Ectodermal cell (in vitro differentiated cells): ENCODE measurements at regions not wholly inside any gene's neighbourhood (a gene's known extent, or its start where the extent isn't known, plus 50 kb on each side); places are given as distances from the start of the nearest gene placed in this dataset.
"Not testable (repeated sequence)": the region's sequence is repeated elsewhere in the genome, so short reads cannot be mapped to it uniquely, and the experiment has no call there.

Experiments
- H3K27ac ChIP-seq: 2 replicates; pipeline ENCODE4 v1.7.0; 2013; ENCODE audit warnings: mild to moderate bottlenecking, low read depth, low read length; ENCODE audit not compliant: insufficient read depth, poor library complexity, severe bottlenecking
- H3K27me3 ChIP-seq: 2 replicates; pipeline ENCODE4 v1.7.0; 2013; ENCODE audit warnings: mild to moderate bottlenecking, low read length; ENCODE audit not compliant: insufficient read depth, control insufficient read depth, poor library complexity, severe bottlenecking
- H3K36me3 ChIP-seq: one replicate; pipeline ENCODE4 v1.7.0; 2013; ENCODE audit warnings: low read length; ENCODE audit not compliant: control insufficient read depth, insufficient read depth
- H3K4me1 ChIP-seq: one replicate; pipeline ENCODE4 v1.7.0; 2013; ENCODE audit warnings: low read length; ENCODE audit not compliant: control insufficient read depth, insufficient read depth
- H3K4me3 ChIP-seq: 2 replicates; pipeline ENCODE4 v1.7.0; 2013; ENCODE audit warnings: low read depth, low read length, control low read depth; ENCODE audit not compliant: insufficient read depth
- H3K9me3 ChIP-seq: 2 replicates; pipeline ENCODE4 v1.7.0; 2013; ENCODE audit warnings: mild to moderate bottlenecking, low read length, moderate library complexity; ENCODE audit not compliant: control insufficient read depth
- WGBS, 2 experiments: methylation state at CpG; one replicate each; pipeline ENCODE4 v1.1.7; 2013; ENCODE audit warnings: missing lambda C conversion rate in 2 of 2; 5-methylcytosine and 5-hydroxymethylcytosine counted together

- not testable (repeated sequence) for H3K36me3 ChIP-seq, H3K27me3 ChIP-seq, H3K9me3 ChIP-seq, H3K4me3 ChIP-seq, H3K27ac ChIP-seq, H3K4me1 ChIP-seq
These were observed 62.8 kb downstream of the SCP2D1 start for GRCh38 chr20:18876394-18876793.

- H3K36me3 ChIP-seq, result no peaks in the 10 kb centered on the region
- no peak overlapping the region for H3K27ac ChIP-seq
- no peaks in the 10 kb centered on the region for H3K4me1 ChIP-seq
- WGBS, 2 experiments, result 80 to 81% methylated on average over 2 of the region's 2 CpGs
- no peaks in the 10 kb centered on the region for H3K27me3 ChIP-seq
- H3K9me3 ChIP-seq, result no peaks in the 10 kb centered on the region
- no peak overlapping the region for H3K4me3 ChIP-seq
These were observed 65.7 kb downstream of the SCP2D1 start for GRCh38 chr20:18879262-18879661.

GRCh38 chr20:18886756-18887155, 73.2 kb downstream of the SCP2D1 start:
- 83 to 93% methylated on average over 1 of the region's 1 CpG for WGBS, 2 experiments
- no peaks in the 10 kb centered on the region for H3K27me3 ChIP-seq
- no peak overlapping the region for H3K27ac ChIP-seq
- H3K4me3 ChIP-seq, result no peak overlapping the region
- H3K36me3 ChIP-seq, result no peaks in the 10 kb centered on the region
- H3K4me1 ChIP-seq, result no peaks in the 10 kb centered on the region
- no peaks in the 10 kb centered on the region for H3K9me3 ChIP-seq

- 80 to 81% methylated on average over 7 of the region's 7 CpGs for WGBS, 2 experiments
- H3K36me3 ChIP-seq, result no peaks in the 10 kb centered on the region
- no peaks in the 10 kb centered on the region for H3K27me3 ChIP-seq
- H3K27ac ChIP-seq, result no peak overlapping the region
- H3K4me3 ChIP-seq, result no peak overlapping the region
- H3K4me1 ChIP-seq, result peaks cover 3% of the 10 kb centered on the region
- no peaks in the 10 kb centered on the region for H3K9me3 ChIP-seq
These were observed 88.6 kb downstream of the SCP2D1 start for GRCh38 chr20:18901980-18902737.

GRCh38 chr20:18904192-18904591, 90.6 kb downstream of the SCP2D1 start:
- H3K9me3 ChIP-seq, result no peaks in the 10 kb centered on the region
- no peaks in the 10 kb centered on the region for H3K36me3 ChIP-seq
- peaks cover 3% of the 10 kb centered on the region for H3K4me1 ChIP-seq
- 46 to 48% methylated on average over 4 of the region's 4 CpGs for WGBS, 2 experiments
- H3K4me3 ChIP-seq, result no peak overlapping the region
- H3K27me3 ChIP-seq, result no peaks in the 10 kb centered on the region
- no peak overlapping the region for H3K27ac ChIP-seq

GRCh38 chr20:18904624-18905023, 91.0 kb downstream of the SCP2D1 start:
- H3K27me3 ChIP-seq, result no peaks in the 10 kb centered on the region
- H3K27ac ChIP-seq, result no peak overlapping the region
- peaks cover 3% of the 10 kb centered on the region for H3K4me1 ChIP-seq
- H3K4me3 ChIP-seq, result no peak overlapping the region
- WGBS, 2 experiments, result 77 to 83% methylated on average over 5 of the region's 5 CpGs
- no peaks in the 10 kb centered on the region for H3K36me3 ChIP-seq
- H3K9me3 ChIP-seq, result no peaks in the 10 kb centered on the region

DNA sequence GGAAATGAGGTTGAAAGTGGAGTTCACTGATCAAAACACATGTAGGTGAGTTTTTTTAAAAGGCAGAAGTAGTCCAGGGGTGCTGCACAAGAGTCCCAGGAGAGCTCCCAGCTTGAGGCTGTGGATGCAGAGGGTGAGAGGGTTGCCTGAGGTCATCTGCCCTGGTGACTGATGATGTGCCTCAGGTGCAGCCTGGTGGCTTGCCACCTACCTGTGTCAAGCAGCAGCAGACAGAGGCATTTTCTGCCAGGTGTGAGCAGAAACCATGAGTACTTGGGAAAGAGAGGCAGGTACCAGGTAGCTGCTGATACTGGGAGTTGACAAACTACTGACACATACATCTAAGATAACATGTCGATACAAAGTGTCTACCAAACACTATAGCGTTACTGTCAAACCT, 92.5 kb downstream of the SCP2D1 start:
- Histone ChIP-seq H3K27ac (no peak overlapping the region), H3K4me3 (no peak overlapping the region), H3K36me3 (no peaks in the 10 kb centered on the region), H3K9me3 (no peaks in the 10 kb centered on the region), H3K4me1 (peaks cover 3% of the 10 kb centered on the region), H3K27me3 (no peaks in the 10 kb centered on the region)
- WGBS, 2 experiments, result 94 to 100% methylated on average over 2 of the region's 2 CpGs

DNA sequence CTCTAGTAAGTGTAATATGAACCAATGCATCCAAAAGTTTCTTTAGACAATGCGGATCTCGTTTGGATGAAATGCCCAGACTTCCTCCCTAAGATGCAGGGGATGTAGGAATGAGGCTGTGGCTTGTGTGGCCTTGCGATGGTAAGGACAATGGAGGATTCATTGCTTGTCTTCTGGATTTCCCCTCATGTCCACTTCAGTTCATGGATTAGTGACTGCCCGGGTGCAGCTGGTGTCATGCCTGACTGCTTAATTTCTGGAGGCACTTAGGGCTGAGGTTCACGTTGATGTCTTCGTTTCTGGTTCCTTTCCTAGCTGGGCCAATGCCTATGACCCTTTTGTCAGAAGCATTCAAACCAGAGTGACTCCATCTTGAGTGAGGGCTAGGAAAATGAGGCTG, 93.8 kb downstream of the SCP2D1 start:
- 95 to 96% methylated on average over 6 of the region's 6 CpGs for WGBS, 2 experiments
- H3K9me3 ChIP-seq, result no peaks in the 10 kb centered on the region

DNA sequence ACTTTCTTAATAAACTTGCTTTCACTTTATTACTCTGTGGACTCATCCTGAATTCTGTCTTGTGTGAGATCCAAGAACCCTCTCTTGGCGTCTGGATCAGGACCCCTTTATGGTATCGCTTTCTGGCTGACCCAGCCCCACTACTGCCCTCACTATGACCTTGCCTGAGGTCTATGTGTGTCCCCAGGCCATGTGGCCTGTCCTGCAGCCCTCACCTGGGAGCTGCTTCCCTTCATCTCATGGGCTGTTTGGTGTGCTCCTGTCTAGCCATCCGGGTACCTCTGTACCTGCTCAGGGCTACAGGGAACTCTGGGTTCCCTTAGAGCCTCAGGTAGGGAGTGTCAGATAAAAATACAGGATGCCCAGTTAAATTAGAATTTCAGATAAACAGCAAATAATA, 94.5 kb downstream of the SCP2D1 start:
- H3K27me3 ChIP-seq, result no peaks in the 10 kb centered on the region
- no peaks in the 10 kb centered on the region for H3K9me3 ChIP-seq
- no peaks in the 10 kb centered on the region for H3K36me3 ChIP-seq
- H3K27ac ChIP-seq, result no peak overlapping the region
- 59 to 62% methylated on average over 3 of the region's 3 CpGs for WGBS, 2 experiments
- H3K4me1 ChIP-seq, result no peaks in the 10 kb centered on the region
- H3K4me3 ChIP-seq, result no peak overlapping the region

More for the DNA sequence above, 93.8 kb downstream of the SCP2D1 start:
- Histone ChIP-seq H3K27ac (no peak overlapping the region), H3K4me1 (no peaks in the 10 kb centered on the region), H3K36me3 (no peaks in the 10 kb centered on the region), H3K4me3 (no peak overlapping the region), H3K27me3 (no peaks in the 10 kb centered on the region)

DNA sequence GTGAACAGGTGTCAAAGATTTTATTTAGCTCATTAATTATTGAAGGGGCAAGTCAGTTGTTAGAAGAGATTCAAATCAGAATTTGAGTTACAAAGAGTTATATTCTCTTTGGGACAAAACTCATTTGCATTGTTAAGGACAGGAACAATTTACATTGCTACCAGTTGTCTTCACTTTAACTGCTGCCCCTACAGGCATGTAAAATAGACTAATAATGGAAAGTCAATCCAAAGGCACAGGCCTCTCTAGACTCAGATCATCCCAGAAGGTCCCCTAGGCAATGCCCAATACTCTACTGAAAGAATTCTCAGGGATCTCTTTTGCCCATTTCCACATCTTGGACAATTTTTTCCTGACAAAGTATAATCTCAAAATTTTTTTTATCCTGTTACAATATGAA, 95.7 kb downstream of the SCP2D1 start:
- H3K9me3 ChIP-seq, result no peaks in the 10 kb centered on the region
- no peaks in the 10 kb centered on the region for H3K27me3 ChIP-seq
- no peaks in the 10 kb centered on the region for H3K4me1 ChIP-seq
- H3K36me3 ChIP-seq, result no peaks in the 10 kb centered on the region
- no peak overlapping the region for H3K4me3 ChIP-seq
- H3K27ac ChIP-seq, result no peak overlapping the region

DNA sequence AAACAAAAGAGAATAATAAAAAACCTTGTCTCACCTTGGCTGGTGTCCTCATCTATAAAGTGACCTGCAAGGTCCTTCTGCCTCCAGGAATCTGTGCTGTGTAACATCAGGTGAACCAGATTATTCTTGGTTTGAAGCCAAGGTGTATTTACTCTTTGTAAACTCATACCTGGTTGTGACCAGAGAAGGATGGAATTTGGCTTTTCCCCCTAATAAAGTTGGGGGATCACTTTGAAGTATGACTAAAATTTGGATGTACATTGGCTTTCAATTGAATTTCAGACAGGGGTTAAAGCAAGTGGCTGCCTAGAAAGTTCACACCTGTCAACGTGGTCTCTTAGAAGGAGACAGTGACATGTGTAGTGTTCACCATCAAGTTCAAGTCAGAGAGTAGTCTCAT, 100.1 kb downstream of the SCP2D1 start:
- Histone ChIP-seq H3K9me3 (no peaks in the 10 kb centered on the region), H3K4me1 (no peaks in the 10 kb centered on the region), H3K36me3 (no peaks in the 10 kb centered on the region), H3K27ac (no peak overlapping the region), H3K4me3 (no peak overlapping the region), H3K27me3 (no peaks in the 10 kb centered on the region)
- 87 to 91% methylated on average over 1 of the region's 1 CpG for WGBS, 2 experiments
